Tibial nerve (tissue), 4 donors: ENCODE measurements at regions not wholly inside any gene's neighbourhood (a gene's known extent, or its start where the extent isn't known, plus 50 kb on each side); places are given as distances from the start of the nearest gene placed in this dataset.

Source experiments
- EP300 ChIP-seq, 2 donors: sonication (generic); formaldehyde crosslinking; IDR thresholded peaks; one replicate each; pipeline ENCODE4 v1.6.1; 2017; ENCODE audit warnings: antibody characterized with exemption in 2 of 2, mild to moderate bottlenecking in 1 of 2
- POLR2A ChIP-seq, 2 donors: fragments of 450-650 bp; IDR thresholded peaks; one replicate each; pipeline ENCODE4 v1.6.1; 2017; ENCODE audit warnings: antibody characterized with exemption in 2 of 2, mild to moderate bottlenecking in 2 of 2, moderate library complexity in 2 of 2
- TF ChIP-seq, protein P1 (sequence below), 5 experiments: fragments of 200-600 bp in 3 of 5; fragments of 450-650 bp in 2 of 5; sonication (generic) in 3 of 5; IDR thresholded peaks; one replicate each; pipeline ENCODE4 v1.5.1; 2016 to 2019; ENCODE audit warnings: antibody characterized with exemption in 5 of 5, mild to moderate bottlenecking in 3 of 5, moderate library complexity in 2 of 5

- no peak for TF ChIP-seq POLR2A (IDR thresholded peaks at IDR 0.05)
- TF ChIP-seq, protein P1, sequence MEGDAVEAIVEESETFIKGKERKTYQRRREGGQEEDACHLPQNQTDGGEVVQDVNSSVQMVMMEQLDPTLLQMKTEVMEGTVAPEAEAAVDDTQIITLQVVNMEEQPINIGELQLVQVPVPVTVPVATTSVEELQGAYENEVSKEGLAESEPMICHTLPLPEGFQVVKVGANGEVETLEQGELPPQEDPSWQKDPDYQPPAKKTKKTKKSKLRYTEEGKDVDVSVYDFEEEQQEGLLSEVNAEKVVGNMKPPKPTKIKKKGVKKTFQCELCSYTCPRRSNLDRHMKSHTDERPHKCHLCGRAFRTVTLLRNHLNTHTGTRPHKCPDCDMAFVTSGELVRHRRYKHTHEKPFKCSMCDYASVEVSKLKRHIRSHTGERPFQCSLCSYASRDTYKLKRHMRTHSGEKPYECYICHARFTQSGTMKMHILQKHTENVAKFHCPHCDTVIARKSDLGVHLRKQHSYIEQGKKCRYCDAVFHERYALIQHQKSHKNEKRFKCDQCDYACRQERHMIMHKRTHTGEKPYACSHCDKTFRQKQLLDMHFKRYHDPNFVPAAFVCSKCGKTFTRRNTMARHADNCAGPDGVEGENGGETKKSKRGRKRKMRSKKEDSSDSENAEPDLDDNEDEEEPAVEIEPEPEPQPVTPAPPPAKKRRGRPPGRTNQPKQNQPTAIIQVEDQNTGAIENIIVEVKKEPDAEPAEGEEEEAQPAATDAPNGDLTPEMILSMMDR (IDR thresholded peaks at IDR 0.05), result no peak
- TF ChIP-seq EP300 (IDR thresholded peaks at IDR 0.05), result no peak
These were observed 197.4 kb upstream of the SLC38A2 start for GRCh38 chr12:46569826-46570439.
